ENCODE measurements at regions not wholly inside any gene's neighbourhood (a gene's known extent, or its start where the extent isn't known, plus 50 kb on each side); places are given as distances from the start of the nearest gene placed in this dataset.
A peak's percentile ranks its signal among the peaks of the same experiment; 100 is the strongest.
"Not testable (repeated sequence)": the region's sequence is repeated elsewhere in the genome, so short reads cannot be mapped to it uniquely, and the experiment has no call there.

DNA sequence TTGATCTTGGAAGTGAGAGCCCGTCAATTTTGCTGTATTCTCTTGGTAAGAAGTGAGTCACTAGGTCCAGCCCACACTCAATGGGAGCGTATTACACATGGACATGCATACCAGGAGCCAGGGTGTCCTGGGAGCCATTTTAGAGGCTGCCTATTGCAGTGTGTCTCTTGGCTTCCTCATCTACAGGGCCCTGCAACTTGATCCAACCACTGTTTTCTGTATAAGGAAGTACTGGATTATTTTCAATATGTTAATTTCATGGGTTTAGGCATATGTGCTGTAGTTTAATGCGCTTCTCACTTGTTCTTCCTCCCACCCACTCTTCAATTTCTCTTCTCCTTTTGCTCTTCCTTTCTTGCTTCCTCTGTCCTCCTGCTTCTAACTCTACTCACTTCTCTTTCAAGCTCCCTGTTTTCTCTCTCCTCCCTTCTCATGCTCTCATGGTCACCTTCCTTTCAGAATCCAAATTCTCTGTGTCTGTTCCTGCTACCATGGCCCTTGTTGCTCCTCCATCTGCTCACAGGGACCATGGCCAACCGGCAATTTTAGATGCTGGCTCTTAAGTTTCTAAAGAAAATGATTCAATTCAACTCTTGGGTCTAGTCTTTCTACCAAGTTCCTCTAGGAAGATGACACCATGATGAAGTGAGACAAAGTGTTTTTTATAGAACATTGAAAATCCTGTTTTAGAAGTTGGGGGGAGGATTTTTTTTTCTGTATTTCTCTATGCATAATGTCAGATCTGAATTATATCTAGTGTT, 152.0 kb upstream of the ZEB2 start:
- no peak for DNase-seq

DNA sequence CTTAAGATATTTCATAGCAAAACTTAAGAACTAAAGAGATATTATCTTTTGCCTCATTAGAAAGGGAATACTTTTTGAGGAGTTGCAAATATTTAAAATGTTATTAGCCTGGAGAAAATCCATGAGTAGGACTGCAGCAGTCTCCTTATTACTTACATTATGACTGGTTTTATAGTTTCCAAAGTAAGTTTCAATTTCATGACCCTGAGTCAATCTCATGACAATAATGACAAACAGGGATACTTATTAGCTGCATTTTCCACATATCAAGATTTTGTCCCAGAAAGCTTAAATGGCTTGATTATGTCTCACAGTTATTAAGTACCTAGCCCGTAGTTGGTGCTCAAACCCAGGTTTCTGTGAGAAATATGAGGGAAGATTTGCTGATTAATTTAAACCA, 150.8 kb upstream of the ZEB2 start:
- no peak for DNase-seq

DNA sequence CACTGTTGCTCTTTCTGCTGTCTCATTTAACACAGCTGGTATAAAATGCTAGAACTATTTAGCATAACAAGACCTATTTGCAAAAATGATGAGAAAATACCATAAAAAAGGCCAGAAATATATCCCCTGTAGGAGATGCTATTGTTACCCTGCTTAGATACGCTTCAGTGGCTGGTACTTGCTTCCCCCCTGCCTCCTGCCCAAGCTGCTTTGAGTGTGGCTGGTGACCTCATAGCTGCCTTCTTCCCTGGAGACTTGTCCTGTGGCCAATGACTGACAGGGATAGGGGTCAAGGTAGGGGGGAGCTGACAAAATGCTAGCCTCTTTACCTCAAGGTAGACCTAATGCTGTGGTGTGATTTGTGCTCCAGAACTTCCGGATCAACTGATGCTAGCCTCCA, 150.2 kb upstream of the ZEB2 start:
- DNase-seq: no peak

DNA sequence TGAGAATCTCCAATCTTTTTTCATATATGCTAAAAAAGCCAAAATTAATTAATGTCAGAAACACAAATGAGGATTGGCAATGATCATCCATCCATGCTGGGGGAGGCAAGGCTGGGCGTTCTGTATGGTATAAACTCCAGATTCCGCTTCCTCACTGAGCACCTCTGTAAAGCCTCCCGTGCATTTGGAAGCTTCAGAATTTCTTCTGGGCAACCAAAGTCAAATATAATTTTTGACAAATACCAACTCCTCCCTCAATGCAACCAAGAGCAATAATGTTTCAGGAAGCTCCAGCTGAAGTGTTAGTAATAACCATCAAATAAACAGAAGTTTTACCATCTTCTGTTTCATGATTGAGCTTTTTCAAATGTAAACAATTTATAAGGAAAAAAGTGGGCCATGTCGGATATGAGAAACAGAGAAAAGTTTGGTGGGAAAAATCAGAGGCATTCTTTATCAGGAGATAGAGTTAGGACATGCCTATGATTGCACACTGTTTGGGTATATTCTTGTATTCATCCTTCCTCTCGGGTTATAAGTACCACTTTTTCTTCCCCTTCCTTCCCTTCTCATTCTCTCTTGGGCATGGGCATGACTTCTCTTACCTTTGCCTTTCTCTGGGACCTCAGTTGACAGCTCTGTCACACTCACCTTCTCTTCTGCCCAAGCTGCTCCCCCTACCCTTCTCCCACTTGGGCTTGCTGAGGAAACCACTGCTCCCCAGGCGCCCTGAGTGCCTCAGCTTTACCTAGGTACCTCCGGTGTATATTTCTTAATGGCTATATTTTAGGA, 149.5 kb upstream of the ZEB2 start:
- no peak for DNase-seq

DNA sequence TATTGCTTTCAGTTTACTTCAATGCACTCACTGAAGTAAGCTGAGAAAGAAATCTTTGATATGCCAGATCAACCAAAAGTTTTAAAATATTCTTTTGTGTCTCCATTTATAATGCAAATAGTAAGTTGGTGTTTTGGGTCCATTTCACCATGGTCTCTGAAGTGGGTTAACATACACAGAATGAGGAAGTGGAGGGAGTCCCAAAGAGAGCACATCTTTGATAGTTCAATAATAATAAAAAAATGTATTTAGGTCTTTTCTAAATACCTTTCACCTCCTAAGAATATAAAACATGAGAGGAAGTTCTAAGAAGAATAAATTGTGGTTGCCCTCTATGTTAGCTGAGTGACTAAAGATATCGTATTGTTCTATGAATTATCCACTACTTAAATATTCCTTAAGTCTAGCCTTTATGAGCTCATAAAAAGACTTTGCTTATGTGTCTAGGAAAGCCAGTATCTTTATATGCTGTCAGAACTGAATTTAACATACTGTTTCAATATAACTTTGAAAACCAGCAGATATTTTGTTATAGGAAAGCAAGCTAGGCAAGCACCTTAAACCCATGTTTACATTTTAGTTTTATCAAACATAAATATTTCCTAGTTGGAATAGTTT, 148.7 kb upstream of the ZEB2 start:
- no peak for DNase-seq

DNA sequence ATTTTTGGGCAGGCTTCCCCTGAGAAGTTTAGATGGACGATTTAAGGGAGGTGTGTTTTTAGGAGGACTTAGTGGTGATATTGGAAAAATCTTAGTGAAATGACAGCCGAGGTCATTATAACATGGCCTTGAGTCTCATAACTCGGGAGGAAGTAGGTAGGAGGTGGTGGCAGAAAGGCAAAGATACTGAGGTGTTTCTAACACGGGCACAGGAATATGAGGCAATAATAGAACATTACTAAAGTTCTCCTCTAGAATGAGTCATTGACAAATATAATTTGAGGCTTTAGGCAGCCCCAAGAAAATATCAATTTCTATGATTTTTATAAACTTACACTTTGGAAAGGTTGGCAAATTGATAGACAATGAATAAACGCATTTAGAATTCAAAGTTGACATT, 146.1 kb upstream of the ZEB2 start:
- no peak for DNase-seq

DNA sequence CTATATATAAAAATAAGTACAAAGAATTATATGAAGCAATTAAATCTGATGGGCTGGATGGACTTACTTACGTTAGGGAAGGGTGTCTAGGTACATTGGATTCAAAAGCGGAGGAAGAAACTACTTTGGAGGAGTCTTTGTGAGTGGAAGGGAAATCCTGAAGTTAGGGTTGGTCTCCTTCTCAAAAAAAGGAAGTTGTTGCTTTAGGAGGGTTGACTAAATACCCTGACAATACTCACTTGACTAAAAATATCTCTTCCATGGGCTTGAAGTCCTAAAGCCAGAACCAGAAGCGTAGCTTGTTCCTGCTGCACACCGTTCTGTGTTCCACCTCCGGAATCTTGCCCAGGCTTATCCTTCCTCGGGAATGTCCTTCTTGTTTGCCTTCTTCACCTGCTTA, 143.3 kb upstream of the ZEB2 start:
- no peak for DNase-seq

DNA sequence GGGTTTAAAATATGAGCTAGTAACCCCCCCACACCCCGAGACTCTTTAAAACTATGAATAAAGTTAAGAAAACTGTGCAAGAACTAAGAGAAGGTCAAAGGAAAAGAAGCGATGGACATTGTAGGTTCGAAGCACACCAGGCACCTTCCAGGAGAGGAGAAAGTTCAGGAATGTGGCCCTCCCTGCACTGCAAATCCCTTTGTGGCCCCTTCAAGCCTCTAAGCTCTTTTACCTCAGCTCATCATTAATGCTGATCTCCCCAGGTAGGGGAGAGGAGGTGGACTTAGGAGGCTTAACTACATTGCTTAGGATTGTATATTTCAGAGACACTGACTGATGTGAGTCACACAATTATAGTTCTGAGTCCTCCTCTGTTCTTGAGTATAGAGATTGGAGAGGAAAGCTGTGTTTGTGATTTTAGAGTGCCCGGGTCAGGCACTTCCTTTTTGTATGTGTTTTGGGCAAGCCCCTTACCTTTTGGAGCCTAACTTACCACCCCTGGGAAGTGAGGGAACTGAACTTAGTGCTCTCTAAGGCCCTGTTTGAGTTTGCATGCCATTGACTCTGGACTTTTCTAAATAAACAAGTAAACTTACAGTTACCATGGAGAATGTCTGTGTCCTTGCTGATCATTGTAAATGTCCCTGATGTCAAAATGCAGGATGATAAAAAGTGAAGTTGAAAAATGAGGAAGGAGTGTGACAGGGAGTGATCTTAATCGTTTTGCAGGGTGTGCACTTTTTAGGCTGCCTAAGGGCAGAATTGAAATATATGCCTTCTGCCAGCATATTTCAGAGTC, 140.8 kb upstream of the ZEB2 start:
- peak; percentile 27 for DNase-seq

DNA sequence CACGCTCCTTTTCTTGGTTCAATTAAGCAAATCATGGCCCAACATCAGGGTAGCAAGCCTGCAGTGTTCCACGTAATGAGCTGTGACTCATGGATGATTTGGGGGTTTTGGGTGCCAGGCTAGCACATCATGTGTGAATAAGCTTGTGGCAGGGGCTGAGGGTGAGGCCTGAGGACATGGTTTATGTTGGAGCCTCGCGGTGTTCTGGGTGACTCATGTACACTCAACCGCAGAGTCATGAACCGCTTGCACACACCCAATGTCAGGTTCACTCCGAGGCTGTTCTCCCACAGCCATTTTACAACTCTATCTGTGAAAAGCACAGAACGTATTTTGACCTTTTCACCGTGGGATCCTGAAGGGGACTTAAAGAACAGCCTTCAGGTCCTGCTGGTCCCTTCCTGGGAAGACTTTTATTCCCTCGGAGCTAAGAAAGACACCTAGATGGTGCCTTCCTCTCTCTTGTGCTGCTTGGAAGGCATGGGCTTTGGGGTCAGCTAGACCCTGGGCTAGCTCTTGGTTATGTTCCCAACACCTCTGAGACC, 139.9 kb upstream of the ZEB2 start:
- peak; percentile 35 for DNase-seq

DNA sequence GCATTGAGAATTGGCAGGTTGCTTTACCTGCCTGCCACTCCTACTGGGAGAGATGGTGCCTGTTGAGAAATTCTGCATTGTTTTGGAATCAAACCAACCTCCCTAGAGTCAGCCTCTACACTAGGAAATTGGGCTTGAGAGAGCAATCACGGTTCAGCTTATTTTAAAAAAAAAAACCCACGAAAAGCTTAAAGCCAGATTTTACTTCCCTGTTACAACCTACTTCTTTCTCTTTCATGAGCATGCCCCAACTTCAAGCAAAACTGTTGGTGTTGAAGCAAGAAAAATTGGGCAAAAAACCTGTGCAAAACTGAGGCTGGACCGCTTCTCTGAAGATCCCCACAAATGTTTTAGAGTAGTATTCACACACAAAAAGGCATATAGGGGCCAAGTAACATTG, 134.6 kb upstream of the ZEB2 start:
- DNase-seq: no peak

DNA sequence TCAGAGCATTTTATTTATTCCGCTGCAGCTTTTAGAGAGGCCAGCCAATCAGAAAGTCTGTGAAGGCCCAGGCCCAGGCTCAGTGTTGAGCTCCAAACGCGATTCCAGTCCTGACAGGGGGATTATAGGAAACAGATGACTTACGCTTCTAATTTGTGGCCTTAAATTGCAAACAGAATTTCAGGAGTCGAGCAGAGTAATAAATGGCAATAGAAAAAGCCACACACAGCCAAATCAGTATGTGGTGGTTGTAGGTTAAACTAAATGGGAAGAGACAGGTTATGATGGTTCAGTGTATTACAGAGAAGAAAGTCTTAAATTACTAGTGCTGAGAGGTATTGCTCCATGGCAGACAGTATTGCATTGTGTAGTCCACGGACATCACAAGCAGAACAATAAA, 131.0 kb upstream of the ZEB2 start:
- DNase-seq: no peak

DNA sequence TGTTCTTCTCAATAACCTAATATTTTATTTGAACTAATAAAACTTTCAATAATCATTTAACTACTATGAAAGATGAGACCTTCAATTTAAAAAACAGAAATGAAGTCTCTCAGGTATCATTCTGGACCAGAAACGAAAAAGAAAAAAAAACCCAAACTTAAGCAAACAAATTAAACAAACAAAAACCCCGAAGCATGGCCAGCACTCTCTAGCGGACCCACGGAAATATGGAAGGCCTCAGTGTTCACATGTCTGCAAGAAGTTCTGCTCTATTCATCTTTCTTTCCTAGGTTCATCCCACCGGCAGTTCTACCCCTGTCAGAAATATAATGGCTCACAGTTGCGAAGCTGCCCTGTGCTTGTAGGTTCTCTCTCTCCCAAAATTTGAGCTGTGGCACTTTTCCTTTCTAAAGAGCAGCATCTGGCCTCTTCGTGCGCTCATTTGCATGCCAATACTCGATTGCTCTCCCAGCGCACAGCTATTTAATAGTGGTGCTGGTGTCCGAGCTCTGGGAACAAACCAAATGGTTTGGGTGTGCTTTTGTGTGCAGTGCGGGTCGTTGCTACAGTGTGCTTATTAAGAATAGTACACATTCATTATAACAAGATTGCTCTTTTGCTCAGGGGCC, 129.0 kb upstream of the ZEB2 start:
- no peak for DNase-seq

DNA sequence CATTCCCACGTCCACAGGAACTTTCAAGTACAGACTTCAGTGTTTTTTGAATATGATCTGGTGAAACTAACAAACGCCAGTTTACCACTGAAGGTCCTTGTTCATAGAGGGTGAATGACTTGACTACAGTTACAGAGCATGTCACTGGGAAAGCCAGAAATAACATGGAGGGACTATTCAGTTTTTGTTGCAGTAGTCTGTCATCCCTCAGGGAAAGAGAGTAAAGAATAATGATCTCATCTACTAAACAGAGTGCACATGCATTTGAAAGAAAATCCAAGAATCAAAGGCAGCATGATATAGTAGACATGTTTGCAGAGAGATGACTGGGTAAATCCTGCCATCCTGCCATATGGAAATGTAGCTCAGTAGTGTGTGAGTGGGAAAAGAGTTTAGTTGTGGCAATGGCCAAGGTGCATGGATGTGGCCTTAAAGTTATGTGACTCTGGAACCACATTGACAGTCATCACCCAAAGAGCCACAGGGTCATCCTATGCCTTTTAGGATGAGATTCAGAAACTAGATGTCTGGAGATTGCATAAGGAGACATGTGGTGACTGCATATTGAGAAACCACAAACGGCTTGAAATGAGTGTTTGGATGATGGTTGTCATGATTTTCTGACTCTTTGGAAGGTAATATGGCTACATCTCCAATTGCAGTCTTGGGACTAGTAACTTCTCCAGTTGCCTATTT, 125.3 kb upstream of the ZEB2 start:
- no peak for DNase-seq

DNA sequence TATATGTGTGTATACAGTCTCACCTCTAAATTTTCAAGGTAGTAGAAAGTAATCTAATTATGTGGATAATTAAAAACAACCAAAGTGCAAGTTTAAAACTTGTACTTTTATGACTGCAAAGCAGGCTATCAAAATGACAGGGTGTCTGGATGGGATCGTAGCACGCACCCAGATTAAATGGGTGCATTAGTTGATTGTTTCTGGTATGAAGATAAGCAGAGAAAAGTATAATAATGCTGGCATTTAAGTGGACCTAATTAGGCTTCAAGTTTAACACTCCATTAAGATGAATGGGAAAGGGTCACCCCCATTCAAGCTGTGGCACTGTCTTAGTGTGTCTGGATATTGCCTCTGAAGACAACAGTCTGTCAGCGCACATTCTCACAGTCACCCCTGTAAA, 124.6 kb upstream of the ZEB2 start:
- DNase-seq: no peak

DNA sequence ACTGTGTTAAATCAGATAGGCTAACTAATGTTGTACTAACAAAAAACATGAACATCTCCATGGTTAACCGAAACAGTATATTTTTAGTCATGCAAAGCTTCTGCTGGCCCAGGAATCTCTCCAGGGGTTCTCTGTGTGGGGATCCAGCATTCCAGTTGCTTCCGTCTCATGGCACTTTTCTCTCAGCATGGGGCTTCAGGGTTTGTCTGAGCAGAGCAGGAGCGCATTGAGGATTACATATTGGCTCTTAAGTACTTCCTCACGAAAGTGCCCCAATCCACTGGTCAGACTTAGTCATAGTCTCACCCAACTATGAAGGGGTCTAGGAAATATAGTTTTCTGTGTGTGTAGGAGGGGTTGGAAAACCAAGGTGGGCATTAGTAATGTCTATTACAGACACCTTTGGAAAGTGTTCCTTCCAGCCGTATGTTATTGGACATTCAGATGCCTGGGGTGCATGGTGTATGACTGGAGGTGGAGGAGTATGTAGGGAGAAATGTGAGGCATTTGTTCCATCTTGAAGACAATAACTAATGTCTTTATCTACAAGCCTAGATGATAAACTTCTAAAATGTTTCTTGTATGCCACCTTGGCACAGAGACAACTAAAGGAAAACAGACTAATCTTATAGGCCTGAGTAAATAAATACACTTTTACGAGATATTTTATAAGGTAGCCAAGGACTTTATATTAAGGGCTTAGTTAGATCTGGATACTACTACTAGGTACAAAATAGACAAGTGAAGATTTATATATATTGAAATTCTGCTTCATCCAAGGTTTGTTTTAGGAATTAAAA, 123.8 kb upstream of the ZEB2 start:
- no peak for DNase-seq

DNA sequence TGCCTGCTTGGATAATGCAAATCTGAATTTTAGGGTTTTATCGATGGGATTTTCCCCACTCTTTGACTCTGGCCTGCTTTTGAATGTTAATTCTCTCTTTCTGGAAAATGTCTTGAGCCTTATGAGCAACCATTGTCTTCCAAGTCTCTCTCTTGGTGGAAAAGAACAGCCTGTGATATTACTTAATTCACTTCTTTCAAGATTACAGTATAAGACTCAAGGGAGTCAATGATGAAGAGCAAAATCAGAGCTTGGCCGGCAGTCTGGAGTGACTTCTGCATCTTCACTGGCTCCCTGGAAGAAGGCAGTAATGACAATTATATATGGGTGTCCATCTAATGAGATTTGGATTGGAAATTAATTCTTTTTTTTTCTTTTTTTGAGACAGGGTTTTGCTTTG, 122.9 kb upstream of the ZEB2 start:
- no peak for DNase-seq

DNA sequence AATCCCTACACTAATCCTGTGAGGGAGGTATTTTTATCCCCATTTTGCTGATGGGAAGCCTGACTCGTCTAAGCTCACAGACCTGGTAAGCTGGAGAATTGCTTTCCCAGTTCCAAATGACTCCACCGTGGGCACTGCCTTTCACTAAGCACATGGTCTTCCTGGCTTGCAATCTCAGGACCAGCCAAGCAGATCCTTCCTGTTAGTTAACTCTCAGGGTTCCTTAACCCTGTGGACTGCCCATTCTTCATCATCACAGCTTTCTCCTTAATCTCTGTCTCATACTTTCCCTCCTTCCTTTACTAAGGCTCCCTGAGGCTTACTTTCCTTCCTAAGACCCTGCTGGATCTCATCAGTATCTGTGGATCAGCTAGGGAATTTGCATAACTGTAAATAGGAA, 122.2 kb upstream of the ZEB2 start:
- DNase-seq: no peak

DNA sequence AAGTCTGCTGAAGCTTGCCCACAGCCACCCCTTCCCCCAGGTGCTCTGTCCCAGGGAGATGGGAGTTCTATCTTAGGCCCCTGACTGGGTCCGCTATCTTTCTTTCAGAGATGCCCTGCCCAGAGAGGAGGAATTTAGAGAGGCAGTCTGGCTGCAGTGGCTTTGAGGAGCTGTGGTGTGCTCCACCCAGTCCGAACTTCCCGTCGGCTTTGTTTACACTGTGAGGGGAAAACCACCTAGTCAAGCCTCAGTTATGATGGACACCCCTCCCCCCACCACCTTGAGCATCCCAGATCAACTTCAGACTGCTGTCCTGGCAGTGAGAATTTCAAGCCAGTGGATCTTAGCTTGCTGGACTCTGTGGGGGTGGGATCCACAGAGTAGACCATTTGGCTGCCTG, 118.3 kb upstream of the ZEB2 start:
- not testable (repeated sequence) for DNase-seq

DNA sequence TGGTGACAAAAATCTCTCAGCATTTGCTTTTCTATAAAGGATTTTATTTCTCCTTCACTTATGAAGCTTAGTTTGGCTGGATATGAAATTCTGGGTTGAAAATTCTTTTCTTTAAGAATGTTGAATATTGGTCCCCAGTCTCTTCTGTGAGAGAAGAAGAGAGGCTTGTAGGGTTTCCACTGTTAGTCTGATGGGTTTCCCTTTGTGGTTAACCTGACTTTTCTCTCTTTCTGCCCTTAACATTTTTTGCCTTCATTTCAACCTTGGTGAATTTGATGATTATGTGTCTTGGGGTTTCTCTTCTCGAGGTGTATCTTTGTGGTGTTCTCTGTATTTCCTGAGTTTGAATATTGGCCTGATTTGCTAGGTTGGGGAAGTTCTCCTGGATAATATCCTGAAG, 116.9 kb upstream of the ZEB2 start:
- DNase-seq: not testable (repeated sequence)

DNA sequence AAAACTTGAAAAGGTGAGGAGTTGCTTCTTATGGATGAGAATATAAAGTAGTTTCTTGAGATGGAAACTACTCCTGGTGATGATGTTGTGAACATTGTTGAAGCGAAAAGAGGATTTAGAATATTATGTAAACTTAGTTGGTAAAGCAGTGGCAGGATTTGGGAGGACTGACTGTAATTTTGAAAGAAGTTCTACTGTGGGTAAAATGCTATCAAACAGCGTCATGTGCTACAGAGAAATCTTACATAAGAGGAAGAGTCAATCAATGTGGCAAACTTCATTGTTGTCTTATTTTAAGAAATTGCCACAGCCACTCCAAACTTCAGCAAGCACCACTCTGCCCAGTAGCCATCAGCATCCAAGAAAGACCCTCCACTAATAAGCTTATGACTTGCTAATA, 112.9 kb upstream of the ZEB2 start:
- DNase-seq: no peak

DNA sequence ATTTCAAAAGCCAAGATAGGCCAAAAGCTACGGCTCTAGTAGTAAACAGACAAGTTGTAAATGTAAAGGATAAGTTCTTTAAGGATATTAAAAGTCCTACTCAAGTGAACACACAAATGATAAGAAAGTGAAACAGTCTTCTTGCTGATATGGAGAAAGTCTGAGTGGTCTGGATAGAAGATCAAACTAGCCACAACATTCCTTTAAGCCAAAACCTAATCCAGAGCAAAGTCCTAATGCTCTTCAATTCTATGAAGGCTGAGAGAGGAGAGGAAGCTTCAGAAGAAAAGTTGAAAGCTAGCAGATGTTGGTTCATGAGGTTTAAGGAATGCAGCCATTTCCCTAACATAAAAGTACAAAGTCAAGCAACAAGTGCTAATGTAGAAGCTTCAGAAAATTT, 111.7 kb upstream of the ZEB2 start:
- no peak for DNase-seq
